ENCODE measurements at regions not wholly inside any gene's neighbourhood (a gene's known extent, or its start where the extent isn't known, plus 50 kb on each side); places are given as distances from the start of the nearest gene placed in this dataset.

GRCh38 chr2:57759822-57760300, 286.7 kb upstream of the VRK2 start (continued):
- TF ChIP-seq ATF3 (IDR thresholded peaks at IDR 0.05; ENCODE audit: insufficient read depth, low read depth, low read length) (no peak), SP2 (IDR thresholded peaks at IDR 0.05; ENCODE audit: low read length) (no peak), TBP (IDR thresholded peaks at IDR 0.05; ENCODE audit: low read depth, low read length) (no peak), NRF1 (IDR thresholded peaks at IDR 0.05; ENCODE audit: low read depth, low read length) (no peak), KDM4A (IDR thresholded peaks at IDR 0.05; ENCODE audit: low read depth, low read length, severe bottlenecking) (no peak), JUND (IDR thresholded peaks at IDR 0.05; ENCODE audit: low read length) (peak; percentile 69), EP300 (IDR thresholded peaks at IDR 0.05; ENCODE audit: borderline replicate concordance in 1 of 2, low read depth in 2 of 2, low read length in 2 of 2) (no peak; a peak in 1 of 3 replicates), NANOG (IDR thresholded peaks at IDR 0.05; ENCODE audit: insufficient read depth, low read depth, low read length, poor library complexity, severe bottlenecking) (no peak), SP1 (IDR thresholded peaks at IDR 0.05; ENCODE audit: low read depth, low read length) (no peak), RFX5 (IDR thresholded peaks at IDR 0.05; ENCODE audit: borderline replicate concordance, low read depth, low read length) (no peak), SAP30 (IDR thresholded peaks at IDR 0.05; ENCODE audit: insufficient read depth, insufficient replicate concordance, low read length) (no peak), POLR2A (IDR thresholded peaks at IDR 0.05; ENCODE audit: control extremely low read depth in 1 of 2, low read depth in 2 of 2, low read length in 2 of 2) (no peak), RBBP5 (IDR thresholded peaks at IDR 0.05; ENCODE audit: borderline replicate concordance, low read depth, low read length) (no peak)

All from H1 (cell line).